GM18909 (cell line): ENCODE measurements at regions not wholly inside any gene's neighbourhood (a gene's known extent, or its start where the extent isn't known, plus 50 kb on each side); places are given as distances from the start of the nearest gene placed in this dataset.

Experiments
- ATAC-seq: cut with Tn5 transposase; IDR thresholded peaks from one replicate; pipeline ENCODE4 v1.9.1; 2021; ENCODE audit warnings: mild to moderate bottlenecking; ENCODE audit not compliant: unreplicated experiment, poor library complexity

DNA sequence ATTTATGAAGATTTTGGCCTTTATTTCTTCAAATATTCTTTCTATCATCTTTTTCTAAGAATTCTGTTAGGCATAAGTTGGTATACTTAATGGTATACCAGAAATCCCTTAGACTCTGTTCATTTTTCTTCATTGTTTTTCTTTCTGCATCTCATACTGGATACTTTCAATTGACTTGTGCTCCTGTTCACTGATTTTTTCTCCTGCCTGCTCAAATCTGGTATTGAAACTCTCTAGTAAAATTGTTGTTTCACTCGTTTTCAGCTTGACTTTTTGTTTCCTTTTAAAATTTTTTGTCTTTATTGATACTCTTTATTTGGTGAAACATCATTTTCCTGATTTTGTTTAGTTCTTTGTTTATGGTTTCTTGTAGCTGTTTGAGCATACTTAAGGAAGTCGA lies 243.2 kb downstream of the TRIB2 start:
- no peak for ATAC-seq

DNA sequence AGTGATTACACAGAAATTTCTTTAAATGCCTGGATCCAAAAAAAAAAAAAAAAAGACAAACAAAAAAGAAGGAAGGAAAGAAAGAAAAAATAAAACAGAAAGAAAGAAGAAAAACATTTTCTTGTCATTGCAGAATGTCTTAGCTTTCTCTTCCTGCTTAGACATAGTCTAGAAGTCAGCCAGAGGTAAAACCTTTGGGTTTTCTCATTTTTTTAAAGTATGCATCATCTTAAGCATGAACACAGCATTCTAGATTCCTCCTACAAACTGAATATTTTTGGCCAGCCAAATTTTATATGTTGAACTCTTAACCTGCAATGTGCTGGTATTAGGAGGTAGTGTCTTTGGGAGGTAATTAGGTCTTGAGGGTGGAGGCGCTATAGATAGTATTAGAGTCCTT lies 243.9 kb downstream of the TRIB2 start:
- ATAC-seq, result no peak

DNA sequence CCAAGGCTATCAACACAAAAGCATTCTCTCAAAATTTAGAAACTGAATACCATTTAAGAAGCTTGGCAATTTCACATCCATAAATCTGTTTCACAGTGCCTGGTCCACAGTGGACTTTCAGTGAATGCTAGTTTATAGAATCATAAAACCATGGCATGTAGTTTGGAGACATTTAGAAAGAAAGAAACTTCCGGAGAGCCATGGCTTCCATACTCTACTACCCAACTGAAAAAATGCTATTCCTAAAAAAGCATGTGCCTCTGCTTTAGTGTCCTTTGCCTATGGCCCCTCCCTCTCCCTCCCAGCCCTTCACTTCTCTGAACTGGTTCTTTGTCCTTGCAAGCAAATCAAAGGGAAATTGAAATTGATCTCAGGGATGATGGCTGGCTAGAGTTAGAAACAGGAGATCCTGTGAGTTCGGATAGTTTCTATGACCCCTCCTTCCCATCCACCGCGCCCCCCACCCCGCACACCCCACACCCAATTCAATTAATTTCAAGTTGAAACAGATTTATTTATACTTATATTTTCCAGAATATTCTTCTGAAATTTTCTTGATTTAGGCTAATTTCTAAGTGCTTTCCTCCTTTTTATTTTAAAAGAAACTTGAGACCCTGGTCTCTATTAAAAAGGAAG lies 248.3 kb downstream of the TRIB2 start:
- ATAC-seq, result no peak

DNA sequence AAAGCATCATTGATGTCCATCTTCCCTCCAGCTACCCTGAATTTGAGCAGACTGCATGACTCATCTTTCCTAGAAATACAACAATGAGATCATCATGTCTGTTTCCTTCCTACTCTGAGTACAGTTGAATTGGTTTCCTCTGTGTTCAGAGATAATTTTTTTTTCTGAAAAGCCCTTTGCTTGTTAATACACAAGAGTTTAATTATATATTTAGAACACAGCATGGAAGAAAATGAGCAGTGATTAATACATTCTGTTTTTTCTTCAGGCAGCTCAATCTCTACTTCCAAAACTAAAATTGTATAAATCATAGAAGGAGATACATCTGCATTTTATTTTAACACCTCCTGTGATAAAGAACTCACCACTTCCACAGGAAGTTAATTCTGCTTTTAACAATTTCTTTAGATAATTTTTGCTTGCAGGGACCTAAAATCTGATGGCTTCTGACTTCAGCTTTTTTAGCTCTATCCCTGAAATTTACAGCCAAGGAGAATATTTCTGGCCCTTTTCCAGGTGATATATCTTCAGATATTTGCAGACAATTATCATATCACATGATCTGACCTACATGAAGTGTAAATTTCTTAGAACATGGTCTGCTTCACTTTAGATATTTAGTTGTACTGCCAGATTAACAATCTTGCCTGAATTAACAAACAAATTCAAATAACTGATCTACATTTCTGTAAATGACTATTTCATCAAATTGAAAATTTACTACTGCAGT lies 249.0 kb downstream of the TRIB2 start:
- no peak for ATAC-seq

DNA sequence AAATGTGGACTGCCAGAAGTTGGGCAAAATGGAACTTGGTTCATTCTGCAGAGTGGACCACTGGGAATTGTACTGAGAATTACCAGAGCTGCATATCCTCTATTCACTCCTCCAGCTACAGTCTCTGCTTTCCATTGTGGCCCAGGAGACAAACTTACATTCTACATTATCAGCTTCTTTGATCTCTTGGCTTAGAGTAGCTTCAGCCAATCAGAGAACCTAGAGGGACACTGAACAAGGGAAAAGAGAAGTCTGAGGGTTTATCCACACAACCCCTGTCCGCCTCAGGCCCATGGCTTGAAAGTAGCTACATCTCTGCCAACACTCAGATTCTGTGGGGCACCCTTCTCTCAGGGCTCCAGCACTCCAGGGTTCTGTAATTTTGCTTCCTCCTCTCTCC lies 251.1 kb downstream of the TRIB2 start:
- ATAC-seq, result no peak

DNA sequence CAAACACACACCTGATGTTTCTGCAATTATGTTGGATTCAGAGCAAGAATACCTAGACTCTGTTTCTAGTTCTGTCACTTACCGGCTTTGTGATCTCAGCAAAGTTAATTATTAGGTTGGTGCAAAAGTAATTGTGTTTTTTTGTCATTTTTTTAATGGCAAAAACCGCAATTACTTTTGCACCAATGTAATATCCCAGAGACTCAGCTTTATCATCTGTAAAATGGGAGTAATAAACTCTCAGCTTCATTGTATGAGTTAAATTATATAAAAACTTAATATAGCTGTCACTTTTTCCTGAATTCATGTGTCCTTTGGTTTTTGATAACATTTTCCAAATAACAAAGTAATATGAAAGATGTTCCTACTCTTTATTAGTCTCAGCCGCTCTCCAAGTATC lies 251.7 kb downstream of the TRIB2 start:
- no peak for ATAC-seq

DNA sequence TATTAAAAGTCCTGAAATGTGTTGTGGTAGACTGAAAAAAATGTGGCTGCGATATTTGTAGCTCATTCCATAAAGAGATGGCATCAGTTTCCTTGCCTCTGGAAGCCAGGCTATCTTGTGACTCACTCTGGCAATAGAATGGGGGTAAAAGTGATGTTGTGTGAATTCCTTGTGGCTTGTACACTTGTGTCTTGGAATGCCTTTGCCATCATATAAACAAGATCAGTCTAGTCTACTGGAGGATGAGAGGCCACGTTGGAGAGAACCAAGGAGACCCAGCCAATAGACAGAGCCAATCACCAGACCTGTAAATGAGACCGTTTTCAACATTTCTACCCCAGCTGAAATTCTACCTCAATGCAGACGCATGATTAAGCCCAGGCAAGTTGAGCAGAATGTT lies 254.1 kb downstream of the TRIB2 start:
- ATAC-seq, result no peak

DNA sequence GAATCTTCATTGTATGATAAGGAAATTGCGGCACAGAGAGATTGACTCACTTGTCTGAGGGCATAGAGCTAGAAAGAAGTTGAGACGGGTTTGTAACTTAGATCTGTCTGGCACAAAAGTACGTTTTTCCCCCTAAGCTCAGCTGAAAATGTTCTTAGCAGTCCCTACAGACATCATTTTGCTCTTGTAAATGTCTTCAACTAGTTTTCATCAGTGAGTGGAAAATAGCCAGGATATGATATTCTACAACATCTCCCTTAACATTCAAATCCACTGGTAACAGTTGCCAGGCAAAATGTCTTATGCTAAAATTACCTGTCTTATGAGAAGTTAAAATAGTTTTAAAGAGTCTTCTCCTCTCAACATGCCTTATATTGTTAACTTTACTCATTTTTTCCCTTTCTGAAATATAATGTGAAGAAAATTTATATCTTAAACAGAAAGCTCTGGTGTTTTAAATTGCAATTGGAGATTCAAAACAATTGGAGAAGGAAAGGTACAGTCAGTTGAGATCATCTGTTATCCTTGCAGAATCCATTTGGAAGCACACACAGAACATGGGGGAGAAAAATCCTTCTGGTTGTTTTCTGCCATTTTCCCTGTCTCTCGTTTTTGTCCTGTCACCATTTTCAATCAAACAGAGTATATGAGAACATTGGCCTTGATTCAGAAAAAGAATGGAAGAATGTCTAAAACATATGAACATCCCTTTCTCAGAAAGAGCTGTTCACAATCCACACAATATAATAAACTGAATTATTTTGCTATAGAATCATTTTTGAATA lies 255.0 kb downstream of the TRIB2 start:
- no peak for ATAC-seq

DNA sequence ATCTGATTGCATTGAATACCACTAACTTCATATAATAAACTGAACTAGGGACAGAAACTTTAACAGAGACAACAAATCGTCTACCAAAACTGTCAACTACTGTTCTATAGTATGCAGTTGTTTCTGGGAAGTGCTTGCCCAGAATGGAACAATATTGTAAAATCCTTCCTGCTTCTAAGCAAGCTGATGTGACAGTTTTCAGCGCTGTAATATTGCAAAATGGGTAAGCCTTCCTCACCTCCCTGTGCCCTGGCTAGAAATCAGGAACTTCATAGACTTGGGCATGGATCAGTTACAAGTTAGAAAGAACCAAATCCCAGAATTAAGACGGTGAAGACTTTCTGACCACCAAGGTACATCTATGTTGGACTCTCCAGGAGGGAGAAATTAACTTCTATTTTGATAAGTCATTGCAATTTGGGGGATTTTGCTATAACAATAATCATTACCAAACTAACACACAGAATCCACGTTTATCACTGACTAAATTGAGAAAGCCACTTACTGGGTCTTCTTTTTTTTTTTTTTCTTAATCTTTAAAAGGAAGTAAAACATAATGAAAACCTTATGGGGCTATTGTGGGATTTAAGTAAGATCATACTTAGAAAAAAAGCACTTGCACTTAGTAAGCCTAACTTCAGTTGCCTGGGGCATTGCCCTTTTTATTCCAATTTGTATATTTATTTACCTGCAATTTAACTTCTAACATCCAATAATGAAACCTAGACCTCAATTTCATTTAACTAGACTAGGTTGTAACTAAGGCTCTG lies 261.5 kb downstream of the TRIB2 start:
- ATAC-seq, result no peak

DNA sequence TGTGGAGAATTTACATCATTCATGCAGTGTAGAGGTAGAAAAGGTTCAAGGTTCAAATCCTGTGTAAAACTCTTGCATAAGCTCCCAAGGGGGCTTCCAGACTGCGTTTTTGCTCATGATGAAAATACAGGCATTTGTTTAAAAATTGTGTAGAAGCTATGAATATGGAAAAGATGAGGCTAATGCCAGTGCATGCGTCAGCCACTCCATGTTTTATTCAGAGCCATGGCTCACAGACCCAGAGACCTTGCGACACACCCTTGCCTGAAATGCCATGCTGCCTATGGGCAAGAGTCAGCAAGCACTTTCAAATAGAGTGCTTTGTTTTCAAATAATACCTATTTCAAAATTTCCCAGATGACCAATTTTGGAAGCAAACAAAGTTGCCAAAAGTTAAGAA lies 262.3 kb downstream of the TRIB2 start:
- ATAC-seq, result no peak

DNA sequence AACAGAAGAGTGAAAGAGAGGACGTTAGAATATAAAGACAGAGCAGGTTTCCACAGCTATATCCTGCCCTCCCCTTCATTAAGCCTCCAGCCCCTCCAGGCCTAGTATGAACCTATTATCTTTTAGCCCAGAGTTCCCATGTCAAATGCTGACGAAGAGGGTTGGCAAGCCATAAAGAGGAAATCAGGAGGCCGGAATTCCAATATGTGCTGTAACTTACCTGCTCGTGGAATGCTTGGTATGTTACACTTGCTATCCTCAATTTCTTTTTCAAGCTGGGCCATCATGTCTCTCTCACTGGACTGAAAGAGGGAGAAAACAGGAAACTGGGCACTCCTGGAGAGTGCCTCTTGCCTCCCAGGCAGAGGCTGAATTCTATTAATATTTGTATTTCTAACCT lies 264.1 kb downstream of the TRIB2 start:
- ATAC-seq, result no peak

DNA sequence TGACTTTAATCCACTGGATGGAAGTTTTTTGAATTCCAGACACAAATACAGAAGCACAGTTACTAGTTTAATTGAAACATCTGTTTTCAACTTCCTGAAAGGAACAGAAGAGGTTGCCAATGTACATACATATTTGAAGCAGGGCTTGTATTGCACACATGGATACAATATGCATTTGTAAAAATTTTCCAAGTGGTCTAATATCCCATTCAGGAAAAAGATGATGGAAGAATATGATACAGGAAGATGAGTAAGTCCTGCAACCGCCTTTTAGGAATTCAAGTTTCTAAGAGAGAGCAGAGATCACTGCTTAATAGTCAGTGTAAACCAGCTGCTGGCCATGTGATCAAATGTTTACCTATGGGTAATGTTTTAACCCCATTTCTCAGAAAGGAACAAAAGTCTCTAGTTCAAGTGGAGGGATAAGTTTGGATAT lies 265.4 kb downstream of the TRIB2 start:
- no peak for ATAC-seq

DNA sequence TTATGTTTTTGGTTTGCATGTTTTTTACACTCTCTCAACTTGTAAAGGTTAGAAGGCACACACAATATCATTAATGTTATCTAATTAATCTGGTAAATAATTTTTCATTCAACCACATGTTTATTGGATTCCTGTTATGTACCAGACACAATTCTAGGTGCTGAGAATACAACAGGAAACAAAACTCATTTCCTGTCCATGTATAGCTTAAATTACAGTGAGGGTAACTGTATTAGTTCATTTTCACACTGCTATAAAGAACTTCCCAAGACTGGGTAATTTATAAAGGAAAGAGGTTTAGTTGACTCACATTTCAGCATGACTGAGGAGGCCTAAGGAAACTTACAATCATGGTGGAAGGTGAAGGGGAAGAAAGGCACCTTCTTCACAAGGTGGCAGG lies 270.5 kb downstream of the TRIB2 start:
- ATAC-seq, result no peak

DNA sequence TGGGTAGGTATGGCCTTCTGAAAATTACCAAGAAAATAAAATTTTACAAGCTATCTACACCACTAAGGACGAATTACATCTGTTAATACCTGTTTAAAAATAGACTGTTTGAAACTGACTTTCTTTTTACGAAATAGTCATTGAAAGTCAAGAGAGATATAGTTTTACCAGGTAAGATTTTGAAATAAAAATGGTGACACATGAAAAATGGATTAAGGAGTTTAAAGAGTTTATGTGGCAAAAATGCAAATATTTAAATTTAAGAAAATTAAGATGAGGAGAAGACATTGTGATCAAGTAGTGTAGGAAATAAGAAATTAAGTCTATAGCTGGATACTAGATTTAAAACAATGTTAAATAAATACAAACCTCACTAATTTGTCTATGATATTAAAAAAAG lies 271.5 kb downstream of the TRIB2 start:
- ATAC-seq, result no peak

DNA sequence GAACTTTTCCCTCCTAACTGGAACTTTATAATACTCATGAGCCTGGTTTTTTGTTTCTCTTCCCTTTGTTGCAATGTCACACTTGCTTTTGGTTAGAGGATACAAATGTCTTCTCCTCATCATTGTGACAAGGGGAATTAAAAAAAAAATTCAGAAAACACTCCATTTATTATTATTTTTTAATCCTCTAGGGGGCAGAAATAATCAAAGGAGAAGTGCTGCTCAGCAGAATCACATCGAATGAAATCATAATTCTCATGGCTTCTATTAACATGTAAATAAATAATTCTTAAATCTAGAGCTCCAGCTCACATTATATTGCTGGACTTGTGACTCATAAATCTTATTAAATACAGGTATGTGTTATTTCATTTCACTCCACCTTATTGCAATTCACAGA lies 273.8 kb downstream of the TRIB2 start:
- ATAC-seq, result no peak

DNA sequence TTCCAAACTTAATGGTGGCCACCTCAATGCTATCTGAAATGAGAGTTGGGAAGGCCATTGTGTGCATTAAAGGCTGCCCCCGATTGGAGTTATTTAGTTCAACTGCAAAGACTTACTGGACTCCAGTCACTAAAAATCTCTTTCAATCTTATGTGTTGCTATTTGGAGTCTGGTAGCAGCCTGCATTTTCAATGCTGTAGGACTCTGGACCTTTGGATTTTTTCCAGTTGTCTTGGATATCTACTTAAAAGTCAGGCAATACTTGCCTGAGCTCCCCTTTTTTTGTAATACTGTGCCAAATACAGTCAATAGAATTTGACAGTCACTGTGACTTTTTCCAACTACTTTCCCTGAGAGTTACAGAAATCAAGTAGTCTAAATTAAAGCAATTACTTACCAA lies 281.9 kb downstream of the TRIB2 start:
- no peak for ATAC-seq

DNA sequence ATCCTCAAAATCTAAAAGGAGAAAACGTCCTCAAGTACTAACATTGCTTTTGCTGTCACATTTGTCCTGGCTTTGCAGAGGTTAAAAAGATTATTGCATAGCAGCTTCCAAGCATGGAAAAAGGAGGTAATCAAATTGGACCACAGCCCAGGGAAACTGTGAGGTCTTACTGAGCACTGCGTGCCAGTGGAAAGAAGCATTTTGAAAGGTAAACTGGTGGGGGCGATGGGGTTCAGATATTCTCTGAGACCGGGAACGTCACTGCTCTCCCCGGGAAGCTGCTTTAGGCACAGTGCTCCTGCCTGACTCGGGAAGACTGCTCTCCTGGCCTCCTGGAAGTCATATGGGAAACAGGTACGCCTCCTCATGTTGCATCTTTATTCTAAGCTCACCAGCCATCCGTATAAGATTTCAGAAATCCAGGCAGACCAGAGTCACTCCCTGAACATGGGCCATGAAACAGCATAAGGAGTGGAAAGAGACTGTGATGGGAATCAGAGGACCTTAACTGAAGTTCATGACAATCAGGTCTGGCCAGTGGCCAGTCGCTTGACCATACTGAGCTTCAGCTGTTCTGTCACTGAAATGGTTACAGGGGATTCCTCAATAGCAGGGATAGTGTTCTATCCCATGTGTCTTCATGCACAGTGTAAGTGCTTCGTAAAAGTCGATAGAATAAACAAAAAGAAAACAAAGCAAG lies 284.1 kb downstream of the TRIB2 start:
- ATAC-seq, result no peak

DNA sequence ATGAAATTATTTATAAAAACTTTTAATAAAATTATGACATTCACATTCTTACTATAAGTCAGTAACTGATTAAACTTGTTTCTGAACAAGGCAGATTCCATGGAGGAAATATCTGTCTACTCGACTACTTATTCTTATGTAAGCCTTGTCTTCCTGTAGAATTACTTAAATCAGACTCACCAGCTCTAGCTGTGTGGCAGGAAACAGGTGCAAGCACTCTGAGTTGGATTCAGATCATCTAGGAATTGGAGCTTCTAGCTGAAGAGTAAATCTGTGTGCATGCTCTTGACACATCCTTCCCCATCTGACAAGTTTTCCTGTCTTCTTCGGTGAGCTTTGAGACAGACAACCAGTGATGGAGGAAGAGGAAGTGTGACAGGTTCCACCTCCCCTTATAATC lies 284.7 kb downstream of the TRIB2 start:
- ATAC-seq, result no peak

DNA sequence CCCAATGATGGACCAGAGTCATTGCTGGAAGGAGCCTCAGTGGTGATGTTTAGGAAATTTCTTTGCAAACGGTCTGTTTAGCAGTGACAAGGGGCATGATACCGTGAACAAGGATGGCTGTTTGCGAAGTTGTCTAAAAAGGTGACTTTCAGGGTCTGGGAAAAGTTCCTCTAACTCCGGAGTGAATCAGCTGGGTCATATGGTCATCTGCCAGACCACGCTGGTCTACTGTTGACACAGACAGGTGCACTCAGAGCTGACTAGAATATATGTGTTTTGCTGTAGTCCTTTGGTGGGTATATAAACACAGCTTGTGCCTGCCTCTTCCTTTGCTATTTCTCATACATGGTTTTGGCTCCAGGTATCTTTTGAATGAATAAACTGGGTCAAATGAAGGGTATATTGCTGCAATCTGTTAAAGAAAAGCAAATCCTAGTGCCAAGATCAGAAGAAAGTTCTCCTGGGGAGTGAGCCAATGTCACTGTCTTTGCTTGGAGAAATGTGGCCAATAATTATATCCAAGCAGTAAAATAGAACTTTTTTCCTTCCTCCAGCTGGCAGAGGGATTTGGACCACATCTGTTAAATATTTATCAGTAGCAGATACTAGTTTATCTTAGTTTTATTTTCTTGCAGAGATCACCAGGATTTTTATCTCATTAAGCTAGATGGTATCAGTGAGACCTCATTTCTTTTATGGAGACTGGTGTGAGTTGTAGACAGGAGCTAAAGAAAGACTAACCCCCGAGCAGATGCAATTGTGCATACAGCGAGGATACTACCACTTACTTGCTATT lies 286.0 kb downstream of the TRIB2 start:
- ATAC-seq, result no peak
